ENCODE measurements at regions not wholly inside any gene's neighbourhood (a gene's known extent, or its start where the extent isn't known, plus 50 kb on each side); places are given as distances from the start of the nearest gene placed in this dataset.

GRCh38 chr15:25497934-25498333 lies 59.1 kb upstream of the UBE3A start:
- TF ChIP-seq, protein P1, sequence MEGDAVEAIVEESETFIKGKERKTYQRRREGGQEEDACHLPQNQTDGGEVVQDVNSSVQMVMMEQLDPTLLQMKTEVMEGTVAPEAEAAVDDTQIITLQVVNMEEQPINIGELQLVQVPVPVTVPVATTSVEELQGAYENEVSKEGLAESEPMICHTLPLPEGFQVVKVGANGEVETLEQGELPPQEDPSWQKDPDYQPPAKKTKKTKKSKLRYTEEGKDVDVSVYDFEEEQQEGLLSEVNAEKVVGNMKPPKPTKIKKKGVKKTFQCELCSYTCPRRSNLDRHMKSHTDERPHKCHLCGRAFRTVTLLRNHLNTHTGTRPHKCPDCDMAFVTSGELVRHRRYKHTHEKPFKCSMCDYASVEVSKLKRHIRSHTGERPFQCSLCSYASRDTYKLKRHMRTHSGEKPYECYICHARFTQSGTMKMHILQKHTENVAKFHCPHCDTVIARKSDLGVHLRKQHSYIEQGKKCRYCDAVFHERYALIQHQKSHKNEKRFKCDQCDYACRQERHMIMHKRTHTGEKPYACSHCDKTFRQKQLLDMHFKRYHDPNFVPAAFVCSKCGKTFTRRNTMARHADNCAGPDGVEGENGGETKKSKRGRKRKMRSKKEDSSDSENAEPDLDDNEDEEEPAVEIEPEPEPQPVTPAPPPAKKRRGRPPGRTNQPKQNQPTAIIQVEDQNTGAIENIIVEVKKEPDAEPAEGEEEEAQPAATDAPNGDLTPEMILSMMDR (IDR thresholded peaks at IDR 0.05; ENCODE audit: low read depth, low read length) = no peak
- TF ChIP-seq EZH2phosphoT487 (IDR thresholded peaks at IDR 0.05; ENCODE audit: low read depth) = no peak

Measured in OCI-LY3 (cell line).